Mucosa of descending colon (tissue), 3 donors: ENCODE measurements at regions not wholly inside any gene's neighbourhood (a gene's known extent, or its start where the extent isn't known, plus 50 kb on each side); places are given as distances from the start of the nearest gene placed in this dataset.

Experiments
- ATAC-seq: fragments of 200-7000 bp; cut with Tn5 transposase; one replicate; pipeline ENCODE4 v1.9.1; 2020; ENCODE audit warnings: mild to moderate bottlenecking, moderate library complexity
- DNase-seq, 3 donors: peaks; one replicate each; pipeline ENCODE4 v3.0.0-alpha.2; 2020
- H3K36me3 ChIP-seq: fragments of 200-600 bp; one replicate; pipeline ENCODE4 v1.8.0; 2021; ENCODE audit warnings: low read depth, mild to moderate bottlenecking
- H3K4me1 ChIP-seq: fragments of 200-600 bp; one replicate; pipeline ENCODE4 v1.8.0; 2021; ENCODE audit warnings: low read depth, mild to moderate bottlenecking
- H3K4me3 ChIP-seq: fragments of 200-600 bp; one replicate; pipeline ENCODE4 v1.8.0; 2021; ENCODE audit warnings: mild to moderate bottlenecking
- H3K9me3 ChIP-seq: fragments of 200-600 bp; one replicate; pipeline ENCODE4 v1.8.0; 2021; ENCODE audit warnings: mild to moderate bottlenecking
- CTCF ChIP-seq: fragments of 200-600 bp; IDR thresholded peaks from one replicate; pipeline ENCODE4 v1.8.0; 2022; ENCODE audit warnings: antibody characterized with exemption, mild to moderate bottlenecking
- intact Hi-C, 2 donors: fragments of 100-400 bp; cut with DNase I in 1 of 2; cut with micrococcal nuclease in 1 of 2; formaldehyde crosslinking; loops; one replicate each; pipeline versions ENCODE4 v1.11.0 to v1.11.1; 2022; cut with DNase I, micrococcal nuclease
- donor health status: DM: no; HTN: no; CAD: no; lungs with moderate emphysema.
- donor health status: DM: no; HTN: no; CAD: no.
- donor health status: DM: no; HTN: yes; CAD: no.

DNA sequence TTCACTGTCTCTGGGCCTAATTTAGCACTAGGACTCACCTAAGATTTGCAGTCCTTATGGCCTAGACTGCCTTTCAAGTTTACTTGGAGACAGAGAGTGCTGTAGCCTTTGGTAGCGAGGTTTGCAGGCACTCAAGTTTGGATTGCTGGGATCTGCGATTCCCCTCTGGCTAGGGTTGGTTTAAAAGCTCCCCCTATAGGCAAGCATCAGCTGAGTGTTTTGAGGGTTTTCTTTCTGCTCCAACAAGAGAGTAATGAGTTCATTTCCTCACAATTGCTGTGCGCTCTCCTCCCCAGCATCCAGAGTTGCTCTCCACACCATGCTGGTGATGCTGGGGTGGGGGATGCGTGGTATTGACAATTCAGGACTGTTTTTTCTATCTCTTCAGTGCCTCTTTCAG lies 206.9 kb downstream of the GLUD2 start:
- TF ChIP-seq CTCF, result no peak
- no peaks in the 10 kb centered on the region for H3K36me3 ChIP-seq
- H3K4me1 ChIP-seq, result no peaks in the 10 kb centered on the region
- intact Hi-C loops, result no loop called here
- no peaks in the 10 kb centered on the region for H3K9me3 ChIP-seq
- no peak overlapping the region for H3K4me3 ChIP-seq
- DNase-seq (no peak), ATAC-seq (no peak)

- no peaks in the 10 kb centered on the region for H3K36me3 ChIP-seq
- no peak overlapping the region for H3K4me3 ChIP-seq
- H3K9me3 ChIP-seq, result no peaks in the 10 kb centered on the region
- intact Hi-C loops, result no loop called here
- DNase-seq (no peak), ATAC-seq (no peak)
- TF ChIP-seq CTCF, result no peak
- no peaks in the 10 kb centered on the region for H3K4me1 ChIP-seq
Measured at GRCh38 chrX:121256647-121257046, 209.2 kb downstream of the GLUD2 start.

GRCh38 chrX:121258545-121258944 lies 211.1 kb downstream of the GLUD2 start:
- intact Hi-C loops, result no loop called here
- DNase-seq (no peak), ATAC-seq (no peak)
- Histone ChIP-seq H3K4me3 (no peak overlapping the region), H3K36me3 (no peaks in the 10 kb centered on the region), H3K9me3 (no peaks in the 10 kb centered on the region), H3K4me1 (no peaks in the 10 kb centered on the region)
- TF ChIP-seq CTCF, result no peak

DNA sequence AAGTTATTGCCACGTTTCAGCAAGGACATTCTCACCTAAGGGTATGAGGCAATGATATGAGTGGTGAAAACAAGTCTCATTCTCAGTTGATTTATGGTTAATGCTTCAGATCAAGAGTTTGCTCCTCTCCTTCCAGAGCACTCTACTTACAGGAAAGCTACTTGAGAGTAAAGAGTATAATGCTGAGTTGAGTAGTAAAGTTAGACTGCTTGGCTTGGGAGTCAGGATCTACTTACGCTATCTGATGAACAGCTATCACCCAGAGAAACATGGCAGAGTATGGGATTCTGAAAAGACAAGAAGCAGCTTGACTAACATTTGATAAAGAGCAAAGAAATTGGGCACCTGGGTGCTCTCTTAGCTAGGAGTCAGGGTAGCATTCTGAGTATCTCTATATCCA lies 211.8 kb downstream of the GLUD2 start:
- no peaks in the 10 kb centered on the region for H3K9me3 ChIP-seq
- H3K4me3 ChIP-seq, result no peak overlapping the region
- H3K4me1 ChIP-seq, result no peaks in the 10 kb centered on the region
- DNase-seq, result no peak
- no peak for ATAC-seq
- no peak for TF ChIP-seq CTCF
- intact Hi-C loops, result no loop called here
- H3K36me3 ChIP-seq, result no peaks in the 10 kb centered on the region

- no peak for DNase-seq
- Histone ChIP-seq H3K9me3 (no peaks in the 10 kb centered on the region), H3K4me3 (no peak overlapping the region), H3K36me3 (no peaks in the 10 kb centered on the region), H3K4me1 (no peaks in the 10 kb centered on the region)
- no peak for TF ChIP-seq CTCF
- no peak for ATAC-seq
- intact Hi-C loops, result no loop called here
Measured at GRCh38 chrX:121260596-121261240, 213.3 kb downstream of the GLUD2 start.

GRCh38 chrX:121283921-121284320 lies 236.5 kb downstream of the GLUD2 start:
- Histone ChIP-seq H3K4me1 (no peaks in the 10 kb centered on the region), H3K9me3 (no peaks in the 10 kb centered on the region), H3K36me3 (no peaks in the 10 kb centered on the region), H3K4me3 (no peak overlapping the region)
- intact Hi-C loops, result no loop called here
- TF ChIP-seq CTCF, result no peak
- no peak for ATAC-seq
- no peak for DNase-seq
